ENCODE measurements at regions not wholly inside any gene's neighbourhood (a gene's known extent, or its start where the extent isn't known, plus 50 kb on each side); places are given as distances from the start of the nearest gene placed in this dataset.

GRCh38 chr6:40082278-40083043 is 148.2 kb upstream of the MOCS1 start:
- TF ChIP-seq CTCF (IDR thresholded peaks at IDR 0.05; ENCODE audit: insufficient read depth, low read depth, low read length): no peak
- no peak for TF ChIP-seq EZH2 (IDR thresholded peaks at IDR 0.05; ENCODE audit: insufficient read depth, low read length)

Data from astrocyte (in vitro differentiated cells and primary cell).